ENCODE measurements at regions not wholly inside any gene's neighbourhood (a gene's known extent, or its start where the extent isn't known, plus 50 kb on each side); places are given as distances from the start of the nearest gene placed in this dataset.

DNA sequence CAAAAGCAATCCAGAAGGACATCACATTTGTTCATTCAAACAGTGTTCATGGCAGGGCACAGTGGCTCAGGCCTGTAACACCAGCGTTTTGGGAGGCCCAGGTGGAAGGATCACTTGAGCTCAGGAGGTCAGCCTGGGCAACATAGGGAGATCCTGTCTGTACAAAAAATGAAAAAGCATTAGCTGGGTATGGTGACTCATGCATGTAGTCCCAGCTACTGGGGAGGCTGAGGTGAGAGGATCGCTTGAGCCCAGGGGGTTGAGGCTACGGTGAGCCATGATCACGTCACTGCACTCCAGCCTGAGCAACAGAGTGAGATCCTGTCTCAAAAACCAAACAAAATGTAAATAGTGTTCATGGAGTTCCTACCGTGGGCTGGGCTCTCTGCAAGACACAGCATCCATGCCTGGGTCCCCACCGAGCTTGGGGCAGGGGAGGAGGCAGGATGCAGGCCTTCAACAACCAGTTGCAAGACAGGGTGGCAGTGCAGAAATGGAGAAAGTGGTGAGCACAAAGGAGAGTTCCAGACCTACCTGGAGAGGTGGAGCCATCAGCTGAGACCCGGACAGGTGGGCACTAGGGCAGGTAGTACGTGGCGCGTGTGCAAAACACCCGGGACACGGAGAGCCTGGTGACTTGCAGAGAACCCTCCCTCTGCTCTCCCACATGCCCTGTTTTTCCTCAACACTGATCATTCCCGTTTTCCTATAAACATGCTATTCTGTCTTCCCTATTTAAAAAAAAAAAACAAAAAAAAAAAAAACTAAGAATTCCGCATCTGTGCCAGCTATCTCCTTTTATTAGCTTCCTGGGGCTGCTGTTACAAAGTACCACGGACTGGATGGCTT lies 138.9 kb downstream of the TOMM20 start:
- no peak for DNase-seq (ENCODE audit: low read depth)

DNA sequence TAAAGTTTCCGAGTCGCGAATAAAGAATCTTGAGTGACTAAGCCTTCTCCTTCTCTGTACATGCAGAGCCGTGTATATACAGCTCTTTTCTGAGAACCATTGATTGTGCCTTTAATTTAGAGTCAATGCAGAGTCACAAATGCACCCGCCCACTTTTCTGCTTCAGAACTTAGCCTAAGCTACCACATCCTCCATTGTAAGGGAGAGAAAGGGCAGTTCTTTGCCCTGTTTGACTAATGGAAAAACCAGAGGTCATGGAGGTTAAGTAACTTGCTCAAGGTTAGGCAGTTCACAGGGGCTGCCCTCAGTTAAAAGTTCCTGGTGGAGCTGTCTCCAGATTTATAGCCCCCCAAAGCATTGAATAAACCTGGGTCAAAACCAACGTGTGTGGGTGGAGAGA lies 139.6 kb downstream of the TOMM20 start:
- DNase-seq (ENCODE audit: low read depth): peak; percentile 33

DNA sequence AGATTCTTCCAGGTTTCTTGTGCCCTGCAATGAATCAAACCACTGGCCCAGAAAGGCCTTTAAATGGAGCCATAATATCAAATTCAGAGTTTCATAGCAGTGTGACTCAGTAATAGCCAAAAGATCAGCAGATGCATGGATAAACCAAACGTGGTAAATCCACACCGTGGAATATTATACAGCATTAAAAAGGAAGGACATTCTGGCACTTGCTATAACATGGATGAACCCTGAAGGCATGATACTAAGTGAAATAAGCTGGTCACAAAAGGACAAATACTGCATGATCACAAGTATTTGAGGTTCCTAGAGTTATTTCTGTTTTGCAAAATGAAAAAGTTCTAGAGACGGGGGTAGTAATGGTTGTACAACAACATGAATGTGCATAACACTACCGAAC lies 140.1 kb downstream of the TOMM20 start:
- no peak for DNase-seq (ENCODE audit: low read depth)

DNA sequence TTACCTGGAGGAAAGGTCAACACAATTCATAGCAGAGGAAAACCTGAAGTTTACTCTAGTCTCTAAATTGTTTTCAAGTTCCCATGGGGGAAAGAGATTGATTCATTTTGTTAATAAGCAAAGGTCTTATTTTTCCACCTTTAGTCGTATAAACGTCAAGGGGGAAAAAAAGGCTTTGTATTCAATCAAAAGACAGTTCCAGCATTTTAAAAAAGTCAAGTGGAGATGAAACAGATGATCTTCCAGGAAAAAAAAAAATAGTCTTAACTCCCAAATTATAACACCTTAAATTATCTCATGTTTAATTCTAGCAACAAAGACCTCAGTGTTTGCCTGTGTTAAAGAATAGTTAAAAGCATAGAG lies 140.5 kb downstream of the TOMM20 start:
- no peak for DNase-seq (ENCODE audit: low read depth)

DNA sequence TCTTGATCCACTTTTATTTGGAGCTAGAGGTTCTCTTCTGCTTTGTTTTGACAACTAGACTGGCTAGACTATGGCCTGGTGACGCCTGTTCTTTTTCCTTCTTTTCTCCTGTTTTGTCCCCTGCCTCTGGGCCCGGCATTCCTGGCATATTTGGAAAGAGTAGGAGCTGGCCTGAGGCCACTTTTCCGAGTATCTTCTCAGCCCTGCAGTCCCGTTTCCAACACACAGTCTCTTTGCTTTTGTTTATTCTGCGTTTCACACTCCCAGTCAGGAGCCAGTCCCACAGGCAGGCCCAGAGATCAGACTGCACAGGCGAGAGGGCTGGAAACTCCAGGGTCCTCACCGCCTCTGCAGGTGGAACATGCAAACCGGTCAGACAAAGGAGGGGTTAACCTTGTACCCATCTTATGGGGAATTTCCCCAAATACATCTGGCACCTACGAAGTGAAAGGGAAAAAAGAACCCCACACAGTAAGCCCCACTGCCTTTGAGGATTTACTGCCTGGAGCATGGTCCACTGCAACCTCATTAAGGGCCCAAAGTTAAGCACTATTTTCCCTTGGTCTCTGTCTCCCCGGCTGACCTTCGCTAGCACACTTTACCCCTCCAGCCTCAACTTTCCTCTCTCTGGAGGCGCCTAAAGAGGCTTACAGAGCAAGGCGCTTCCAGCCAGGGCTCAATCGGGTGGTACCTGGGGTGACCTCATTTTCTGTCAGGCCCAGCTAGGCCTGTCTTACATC lies 141.1 kb downstream of the TOMM20 start:
- peak; percentile 91 for DNase-seq (ENCODE audit: low read depth)

DNA sequence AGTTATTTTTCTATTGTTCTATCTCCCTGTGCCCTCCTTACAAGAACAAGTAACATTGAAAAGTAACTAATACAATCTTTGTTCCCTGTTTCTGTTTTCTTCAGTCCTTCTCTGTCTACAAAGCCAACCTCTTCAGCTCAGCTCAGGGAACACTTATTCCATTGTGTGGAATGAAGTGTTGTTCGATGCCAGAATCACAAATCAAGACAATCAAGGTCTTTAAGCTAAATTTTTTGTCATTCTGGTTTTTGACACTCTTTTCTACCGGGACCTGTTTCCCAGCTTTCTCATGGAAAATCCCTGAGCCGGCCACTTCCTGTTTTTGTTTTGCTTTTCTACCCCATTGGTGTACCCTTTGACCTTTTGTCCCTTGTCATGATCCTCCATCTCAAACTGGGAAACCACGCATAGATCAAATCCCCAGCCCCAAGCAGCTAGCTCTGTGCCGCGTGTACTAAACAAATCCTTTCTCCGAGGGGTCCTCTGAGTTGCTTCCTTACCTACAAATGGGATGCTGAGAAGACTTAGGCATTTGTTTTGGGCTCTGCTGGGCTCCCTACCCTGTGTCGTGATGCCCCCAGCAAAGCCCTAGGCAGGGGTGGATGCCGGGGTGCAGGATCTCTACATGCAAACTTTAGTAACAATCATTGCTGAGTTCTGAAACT lies 141.8 kb downstream of the TOMM20 start:
- peak; percentile 87 for DNase-seq (ENCODE audit: low read depth)

DNA sequence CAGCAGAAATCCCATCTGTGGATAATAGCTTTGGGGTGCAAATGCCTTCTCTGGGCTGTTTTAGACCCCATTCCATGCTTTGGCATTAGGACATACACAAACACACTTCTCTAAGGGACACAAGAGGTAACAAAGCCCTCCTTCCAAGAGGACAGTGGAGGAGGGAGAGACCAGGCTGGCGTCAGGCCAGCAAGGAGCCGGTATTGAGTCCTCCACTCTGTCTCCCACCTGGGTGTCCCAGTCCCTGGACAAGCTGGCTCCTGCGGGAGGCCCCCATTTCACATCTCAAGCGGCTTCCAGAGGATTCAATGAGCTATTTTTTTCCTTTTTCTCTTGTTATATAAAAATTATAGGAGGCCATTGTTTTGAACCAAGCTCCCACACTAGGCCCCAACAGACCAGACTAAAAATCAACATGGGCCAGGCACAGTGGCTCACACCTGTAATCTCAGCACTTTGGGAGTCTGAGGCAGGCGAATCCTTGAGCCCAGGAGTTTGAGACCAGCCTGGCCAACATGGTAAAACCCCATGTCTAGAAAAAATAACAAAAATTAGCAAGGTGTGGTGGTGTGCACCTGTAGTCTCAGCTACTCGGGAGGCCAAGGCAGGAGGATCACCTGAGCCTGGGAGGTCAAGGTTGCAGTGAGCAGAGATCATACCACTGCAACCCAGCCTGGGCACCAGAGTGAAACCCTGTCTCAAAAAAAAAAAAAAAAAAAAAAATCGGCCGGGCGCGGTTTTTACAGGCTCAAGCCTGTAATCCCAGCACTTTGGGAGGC lies 142.9 kb downstream of the TOMM20 start:
- DNase-seq (ENCODE audit: low read depth): no peak

DNA sequence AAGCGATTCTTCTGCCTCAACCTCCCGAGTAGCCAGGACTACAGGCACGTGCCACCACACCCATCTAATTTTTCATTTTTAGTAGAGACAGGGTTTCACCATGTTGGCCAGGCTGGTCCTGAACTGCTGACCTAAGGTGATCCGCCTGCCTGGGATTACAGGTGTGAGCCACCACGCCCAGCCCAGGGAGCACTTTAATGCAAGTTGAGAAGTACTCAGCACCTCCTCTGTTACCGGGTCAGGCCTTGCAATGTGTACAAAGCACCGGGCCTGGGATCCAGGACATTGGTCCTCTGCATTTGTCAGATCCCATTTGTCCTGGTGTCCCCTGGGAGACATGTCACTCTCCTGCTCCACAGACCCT lies 143.6 kb downstream of the TOMM20 start:
- DNase-seq (ENCODE audit: low read depth): no peak

DNA sequence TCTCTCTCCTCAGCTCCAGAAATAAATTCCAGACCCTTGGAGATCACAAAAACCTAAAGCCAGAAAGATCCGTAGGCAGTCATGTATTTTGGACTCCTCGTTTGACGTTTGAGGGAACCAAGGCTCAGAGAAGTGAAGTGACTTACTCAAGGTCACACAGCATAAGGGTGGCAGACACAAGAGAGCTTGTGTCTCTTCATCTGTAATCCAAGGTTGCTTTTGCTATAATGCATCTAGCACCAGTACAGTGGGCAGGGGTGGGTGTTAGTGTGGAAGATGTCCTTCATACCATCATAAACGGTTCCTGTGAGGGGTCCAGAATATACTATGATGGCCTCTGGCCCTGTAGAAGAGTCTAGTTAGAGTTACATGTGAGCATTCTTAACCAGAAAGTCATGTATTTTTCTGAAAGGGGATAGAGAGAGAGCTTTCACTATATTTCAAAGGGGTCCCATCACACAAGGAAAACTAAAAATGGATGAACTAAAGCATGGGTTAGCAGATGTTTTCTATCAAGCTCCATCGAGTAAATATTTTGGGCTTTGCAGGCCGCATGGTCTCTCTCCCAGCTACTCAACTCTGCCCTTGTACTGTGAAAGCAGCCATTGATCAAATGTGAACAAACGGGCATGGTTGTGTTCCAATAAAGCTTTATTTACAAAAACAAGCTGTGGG lies 144.9 kb downstream of the TOMM20 start:
- no peak for DNase-seq (ENCODE audit: low read depth)

DNA sequence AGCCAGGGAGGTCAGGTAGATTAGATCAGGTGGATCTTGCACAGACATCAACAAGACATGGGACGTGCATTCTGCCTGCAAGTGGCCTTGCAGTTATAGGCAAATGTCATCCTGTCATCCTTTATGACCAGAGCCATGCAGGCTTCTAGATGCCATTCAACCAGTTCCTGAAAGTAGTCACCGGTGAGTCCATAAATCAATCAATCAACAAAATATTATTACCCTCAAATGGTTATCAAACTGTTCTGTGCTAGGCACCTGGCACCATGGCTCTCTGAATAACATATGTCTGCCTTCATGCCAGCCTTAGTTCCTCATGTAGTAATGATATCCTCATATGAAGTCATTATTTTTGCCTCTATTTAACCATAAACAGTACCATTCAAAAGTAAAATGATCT lies 146.9 kb downstream of the TOMM20 start:
- DNase-seq (ENCODE audit: low read depth): no peak

DNA sequence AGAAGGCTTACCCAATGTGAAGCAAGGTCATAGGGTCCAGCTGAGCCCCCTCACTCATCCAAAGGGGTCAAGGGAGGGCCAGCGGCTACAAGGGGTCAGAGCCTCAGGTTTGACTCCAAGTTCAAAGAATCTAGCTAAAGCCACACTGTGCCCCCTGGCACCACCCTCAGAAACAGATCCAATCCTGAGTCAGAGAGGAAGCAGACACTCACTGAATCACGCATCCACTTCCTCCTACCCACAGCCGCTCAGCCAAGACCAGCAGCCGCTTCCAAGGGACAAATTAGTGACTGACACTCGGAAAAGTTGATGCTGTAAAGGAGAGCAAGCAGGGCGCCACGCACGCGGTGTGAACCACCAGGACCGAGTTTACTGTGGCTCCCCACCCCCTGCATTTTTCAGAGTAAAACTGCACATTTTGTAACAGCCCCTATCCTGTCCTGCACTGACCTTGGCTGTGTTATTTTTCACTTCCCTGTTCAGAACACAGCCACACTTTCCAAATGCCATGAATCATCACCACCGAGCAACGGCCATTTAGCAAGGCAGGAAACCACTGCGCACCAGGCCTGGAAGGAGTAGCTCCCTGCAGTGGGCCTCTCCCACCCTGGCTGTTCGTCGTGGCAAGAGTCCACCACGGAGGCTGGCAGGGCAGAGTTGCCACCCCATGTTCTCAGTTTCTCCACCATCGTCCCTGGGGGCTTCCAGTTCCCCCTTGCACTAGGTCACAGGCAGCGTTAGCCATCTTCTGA lies 147.8 kb downstream of the TOMM20 start:
- peak; percentile 96 for DNase-seq (ENCODE audit: low read depth)

DNA sequence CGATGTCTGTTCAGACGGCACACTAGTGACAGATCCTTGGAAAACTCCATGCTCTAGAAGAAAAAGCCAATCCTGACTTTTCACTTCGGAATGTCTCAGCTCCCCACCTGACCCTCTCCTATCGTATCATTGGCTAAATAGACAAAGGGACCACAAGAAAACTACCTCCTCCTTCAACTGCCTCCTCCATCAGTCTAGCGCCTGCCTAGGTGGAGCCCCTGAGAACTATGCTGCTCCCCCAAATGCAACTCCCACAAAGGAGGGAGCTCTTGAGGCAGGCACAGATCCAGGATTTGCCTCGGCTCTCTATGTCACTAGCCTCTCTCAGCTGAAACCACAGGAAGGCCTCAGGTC lies 148.4 kb downstream of the TOMM20 start:
- DNase-seq (ENCODE audit: low read depth): no peak

DNA sequence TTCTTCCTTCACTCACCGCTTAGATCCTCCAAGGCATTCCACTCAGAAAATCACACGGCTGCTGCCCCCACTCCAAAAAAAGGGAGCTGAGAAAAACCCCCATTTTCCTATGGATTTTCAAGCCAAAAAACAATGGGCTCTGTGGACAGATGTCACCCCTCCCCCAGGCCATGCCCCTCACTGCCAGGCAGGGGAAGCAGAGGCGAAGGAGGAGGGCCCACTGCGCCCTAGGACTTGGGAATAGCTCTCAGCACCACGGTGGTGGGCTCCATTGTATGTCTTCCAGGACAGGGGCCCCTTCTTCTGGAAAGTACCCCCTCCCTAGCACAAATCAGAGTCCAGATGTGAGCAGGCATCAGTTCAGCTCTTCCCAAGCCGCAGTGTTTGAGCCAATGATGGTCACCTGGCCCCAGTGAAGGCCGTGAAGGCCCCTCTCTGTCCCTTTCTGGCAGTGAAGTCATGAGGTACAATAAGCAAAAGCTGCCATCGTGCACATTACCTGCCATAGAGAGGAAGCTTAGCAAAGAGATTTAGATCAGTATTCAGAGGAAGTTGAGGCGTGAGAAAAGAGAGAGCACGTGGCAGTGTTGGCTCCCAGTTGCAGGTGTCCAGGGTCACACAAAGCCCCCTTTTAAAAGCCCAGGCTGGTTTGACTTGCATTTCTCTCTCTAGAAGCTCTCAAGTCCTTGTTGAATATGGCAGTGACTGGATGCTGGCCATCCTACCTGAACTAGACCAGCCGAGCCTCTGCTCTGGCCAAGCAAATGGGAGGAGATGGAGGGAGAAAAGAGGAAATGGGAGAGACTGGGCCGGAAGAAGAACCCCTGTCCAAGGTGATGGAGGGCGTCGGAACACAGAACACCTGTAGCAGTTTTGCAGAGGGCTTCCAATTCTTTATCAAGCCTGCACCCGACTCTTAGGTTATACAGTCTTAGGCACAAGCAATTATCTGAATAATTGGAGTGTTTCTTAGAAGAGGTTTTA lies 149.0 kb downstream of the TOMM20 start:
- no peak for DNase-seq (ENCODE audit: low read depth)

DNA sequence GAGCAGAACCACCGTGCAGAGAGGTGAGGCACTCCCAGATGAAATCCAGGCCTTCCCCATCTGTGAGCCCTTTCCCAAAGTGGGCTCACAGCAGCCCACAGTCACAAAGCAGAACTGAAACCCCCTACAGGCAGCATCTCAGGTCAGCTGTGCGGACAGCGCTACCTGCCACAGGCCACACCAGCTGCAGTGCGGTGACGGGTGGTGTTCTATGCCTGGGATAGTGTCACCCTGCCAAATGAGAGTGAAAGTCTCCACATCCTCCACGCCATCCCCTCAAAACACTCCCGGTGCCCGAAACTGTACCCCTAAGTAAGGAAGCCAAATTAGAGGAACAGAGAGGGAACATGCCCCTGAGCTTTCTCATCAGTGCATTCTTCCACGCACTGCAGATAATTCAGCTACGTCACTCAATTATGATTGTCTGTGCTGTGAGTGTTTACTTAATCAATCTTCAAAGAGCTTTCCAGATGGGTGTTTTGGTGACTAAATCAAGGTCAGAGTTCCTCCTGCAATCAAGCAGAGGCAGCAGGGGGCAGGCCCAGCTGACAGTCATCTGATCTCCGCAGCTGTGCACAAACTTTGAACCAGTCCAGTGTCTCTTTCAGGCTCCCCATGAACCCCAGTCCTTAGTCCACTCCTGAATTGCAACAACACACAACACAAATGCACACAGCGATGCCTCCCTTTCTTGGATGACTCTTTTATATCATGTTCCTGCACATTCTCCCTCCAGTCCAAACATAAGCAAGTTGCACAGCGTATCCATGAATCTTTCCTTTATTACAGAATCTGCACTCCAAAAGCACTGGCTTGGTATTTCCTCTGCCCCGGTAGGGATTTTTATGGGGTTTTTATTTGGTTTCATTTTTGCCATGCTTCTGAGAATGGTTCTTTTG lies 150.0 kb downstream of the TOMM20 start:
- DNase-seq (ENCODE audit: low read depth): peak; percentile 89

DNA sequence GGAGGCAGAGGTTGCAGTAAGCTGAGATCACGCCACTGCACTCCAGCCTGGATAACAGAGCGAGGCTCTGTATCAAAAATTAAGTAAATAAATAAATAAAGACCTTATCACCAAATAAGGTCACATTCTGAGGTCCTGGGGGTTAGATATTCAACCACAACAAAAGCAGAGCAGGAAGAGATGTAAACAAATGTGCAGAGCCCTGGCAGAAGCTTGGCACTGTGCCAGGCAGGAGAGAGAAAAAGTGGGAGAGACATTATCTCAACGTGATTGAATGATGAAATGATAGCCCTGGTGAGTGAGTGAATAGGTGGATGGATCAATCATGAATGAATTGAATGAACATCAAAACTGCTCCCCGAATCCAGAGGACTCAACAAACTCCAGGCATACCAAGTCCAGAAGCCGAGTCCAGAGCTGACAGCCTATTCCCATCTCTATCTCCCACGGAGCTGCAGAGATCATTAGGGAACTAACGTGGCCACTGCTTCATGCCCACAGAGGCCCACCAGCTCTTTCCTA lies 150.7 kb downstream of the TOMM20 start:
- DNase-seq (ENCODE audit: low read depth): no peak

DNA sequence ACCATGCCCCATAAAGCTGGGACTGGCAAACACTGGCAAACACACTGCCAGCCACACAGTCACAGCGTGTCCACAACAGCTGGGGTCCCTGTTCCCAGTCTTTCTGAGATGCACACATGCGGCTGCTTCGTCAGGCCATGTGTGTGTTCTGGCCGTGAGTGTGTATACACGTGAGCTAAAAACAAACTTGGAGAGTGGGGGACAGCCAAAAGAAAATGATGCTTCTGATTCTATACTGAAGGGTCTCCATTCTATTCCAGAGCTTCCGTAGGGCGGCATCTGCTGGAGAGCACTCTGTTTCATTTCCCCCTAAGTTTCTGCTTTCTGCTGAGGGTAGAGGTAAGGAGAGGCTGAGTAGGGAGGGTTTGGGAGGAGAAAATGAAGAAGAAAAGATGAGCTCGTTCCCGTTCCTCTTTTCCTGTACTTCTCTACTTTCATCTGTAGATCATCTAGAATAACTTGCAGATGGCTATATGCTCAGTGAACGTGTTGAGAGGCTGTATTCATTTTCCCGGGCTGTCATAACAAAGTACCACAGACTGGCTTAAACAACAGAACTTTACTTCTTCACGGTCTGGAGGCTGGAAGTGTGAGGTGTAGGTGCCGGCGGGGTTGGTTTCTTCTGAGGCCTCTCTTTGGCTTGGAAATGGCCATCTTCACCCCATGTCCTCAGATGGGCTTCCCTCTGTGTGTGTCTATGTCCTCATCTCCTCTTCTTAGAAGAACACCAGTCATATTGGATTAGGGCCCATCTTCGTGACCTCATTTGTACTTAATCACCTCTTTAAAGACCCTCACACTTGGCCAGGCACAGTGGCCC lies 151.6 kb downstream of the TOMM20 start:
- no peak for DNase-seq (ENCODE audit: low read depth)
